GM12878 (cell line): ENCODE measurements at regions not wholly inside any gene's neighbourhood (a gene's known extent, or its start where the extent isn't known, plus 50 kb on each side); places are given as distances from the start of the nearest gene placed in this dataset.

Experiments used
- ATAC-seq: fragments of 200-7000 bp; cut with Tn5 transposase; 3 replicates; pipeline ENCODE4 v1.9.1; 2020; ENCODE audit warnings: mild to moderate bottlenecking, moderate library complexity
- BruUV-seq: library from RNA; stranded (reverse); fragments of 400-500 nt; replicated peaks from 2 replicates; lab custom pipeline; 2021; lab: Mats Ljungman, UMichigan
- CTCF ChIA-PET: fragments of 300-600 bp; sonication (Branson Sonifier 250); formaldehyde crosslinking; extraction: SDS; loops from one replicate; lab custom pipeline; 2021; ENCODE audit warnings: inconsistent platforms; lab: Yijun Ruan, JAX
- POLR2A ChIA-PET: fragments of 350-600 bp; formaldehyde crosslinking; extraction: SDS; loops from one replicate; lab custom pipeline; 2021; ENCODE audit warnings: inconsistent platforms; lab: Charles Lee
- RAD21 ChIA-PET: fragments of 300-600 bp; sonication (Branson Sonifier 250); formaldehyde crosslinking; loops from one replicate; lab custom pipeline; 2023; ENCODE audit warnings: antibody characterized with exemption; ENCODE audit not compliant: unreplicated experiment; lab: Charles Lee
- SMC1A ChIA-PET: fragments of 300-600 bp; sonication (Branson Sonifier 250); formaldehyde crosslinking; loops from one replicate; lab custom pipeline; 2023; ENCODE audit not compliant: unreplicated experiment, uncharacterized antibody; lab: Charles Lee
- DNase-seq: peaks from one replicate; pipeline ENCODE4 v3.0.0-alpha.2; 2011; ENCODE audit warnings: low read depth, low spot score
- FAIRE-seq: peaks from 3 replicates; lab custom pipeline; 2011; peaks lifted over from hg19 to GRCh38; lab: Jason Lieb, UNC
- H2AFZ ChIP-seq: 2 replicates; pipeline ENCODE4 v1.6.0; 2011; ENCODE audit warnings: low read depth, low read length, control low read depth; ENCODE audit not compliant: control insufficient read depth
- H3K27ac ChIP-seq: 2 replicates; pipeline ENCODE4 v1.5.1; 2011; ENCODE audit warnings: control low read depth; ENCODE audit not compliant: control insufficient read depth, insufficient read depth
- H3K27me3 ChIP-seq, 2 experiments: replicated peaks in 1 of 2; 2 replicates each; pipeline versions ENCODE4 v1.6.0 to v1.6.1; 2011; ENCODE audit warnings: low read length in 1 of 2; ENCODE audit not compliant: control insufficient read depth in 2 of 2, insufficient read depth in 2 of 2
- H3K36me3 ChIP-seq, 2 experiments: 2 replicates each; pipeline ENCODE4 v1.5.1; 2011; ENCODE audit warnings: low read length in 1 of 2; ENCODE audit not compliant: control insufficient read depth in 2 of 2, insufficient read depth in 2 of 2
- H3K4me1 ChIP-seq: 2 replicates; pipeline ENCODE4 v1.6.1; 2011; ENCODE audit warnings: mild to moderate bottlenecking, low read length, moderate library complexity, mixed read lengths; ENCODE audit not compliant: control insufficient read depth, insufficient read depth
- H3K4me2 ChIP-seq: 2 replicates; pipeline ENCODE4 v1.6.0; 2011; ENCODE audit warnings: control low read depth; ENCODE audit not compliant: control insufficient read depth, insufficient read depth
- H3K4me3 ChIP-seq: fragments of 200-600 bp; sonication (generic); 2 replicates; pipeline ENCODE4 v1.5.1; 2016
- H3K79me2 ChIP-seq: 2 replicates; pipeline ENCODE4 v1.6.0; 2011; ENCODE audit warnings: low read length; ENCODE audit not compliant: control insufficient read depth, insufficient read depth
- H3K9ac ChIP-seq: 2 replicates; pipeline ENCODE4 v1.8.0; 2011; ENCODE audit warnings: low read length, control low read depth, mixed read lengths; ENCODE audit not compliant: control insufficient read depth, insufficient read depth
- H3K9me3 ChIP-seq: replicated peaks from 3 replicates; pipeline ENCODE4 v1.5.1; 2011; ENCODE audit warnings: mild to moderate bottlenecking, low read length; ENCODE audit not compliant: control insufficient read depth, insufficient read depth
- H4K20me1 ChIP-seq: 2 replicates; pipeline ENCODE4 v1.6.0; 2011; ENCODE audit not compliant: control insufficient read depth, insufficient read depth
- CHD4 ChIP-seq: fragments of 200-600 bp; sonication (generic); IDR thresholded peaks from 2 replicates; pipeline ENCODE4 v1.6.1; 2016; ENCODE audit warnings: mild to moderate bottlenecking
- E2F8 ChIP-seq: fragments of 450-650 bp; IDR thresholded peaks from 2 replicates; pipeline ENCODE4 v1.6.1; 2018; ENCODE audit warnings: mild to moderate bottlenecking, low read depth, moderate library complexity; ENCODE audit not compliant: partially characterized antibody
- MTA2 ChIP-seq: fragments of 450-650 bp; IDR thresholded peaks from 2 replicates; pipeline ENCODE4 v1.6.1; 2016; ENCODE audit warnings: low read depth, mild to moderate bottlenecking, moderate library complexity
- SIN3A ChIP-seq: IDR thresholded peaks from 2 replicates; pipeline ENCODE4 v1.6.1; 2012; ENCODE audit warnings: low read depth, low read length, improper control_type of control experiment
- SIX5 ChIP-seq: IDR thresholded peaks from 2 replicates; pipeline ENCODE4 v1.6.1; 2011; ENCODE audit warnings: mild to moderate bottlenecking, low read depth, low read length, moderate library complexity; ENCODE audit not compliant: severe bottlenecking
- SREBF2 ChIP-seq: IDR thresholded peaks from 2 replicates; pipeline ENCODE4 v1.6.1; 2012; ENCODE audit warnings: mild to moderate bottlenecking, low read length
- ZNF217 ChIP-seq: fragments of 450-650 bp; IDR thresholded peaks from 2 replicates; pipeline ENCODE4 v1.6.1; 2017; ENCODE audit warnings: antibody characterized with exemption, mild to moderate bottlenecking
- WGBS: methylation state at CpG from one replicate; pipeline ENCODE4 v1.1.6; 2016; ENCODE audit warnings: low lambda C conversion rate; ENCODE audit not compliant: insufficient replicate concordance, insufficient coverage; ENCODE audit errors: missing lambda C conversion rate; 5-methylcytosine and 5-hydroxymethylcytosine counted together
- in situ Hi-C: fragments of 300-500 bp; cut with MboI; formaldehyde crosslinking; loops from 9 replicates; pipeline ENCODE4 v1.14.3; 2018; ENCODE audit warnings: mixed read lengths
- intact Hi-C: fragments of 100-400 bp; cut with micrococcal nuclease; formaldehyde crosslinking; loops from one replicate; pipeline ENCODE4 v1.14.2; 2022; ENCODE audit not compliant: unreplicated experiment
- TF ChIP-seq, protein P1 (sequence below): fragments of 150-350 bp; IDR thresholded peaks from 2 replicates; pipeline ENCODE4 v1.6.1; 2016; ENCODE audit warnings: low read depth, low read length

- no peak overlapping the region for H3K9ac ChIP-seq
- FAIRE-seq (no peak), ATAC-seq (no peak), DNase-seq (no peak)
- H3K9me3 ChIP-seq, result no peaks in the 10 kb centered on the region
- no peak overlapping the region for H2AFZ ChIP-seq
- intact Hi-C loops, result no loop called here
- H3K27me3 ChIP-seq, result no peaks in the 10 kb centered on the region
- ChIA-PET POLR2A (no interaction called here), SMC1A (no interaction called here), CTCF (no interaction called here), RAD21 (no interaction called here)
- no peaks in the 10 kb centered on the region for H3K79me2 ChIP-seq
- no peaks in the 10 kb centered on the region for H3K4me1 ChIP-seq
- BruUV-seq, result no TSS peak
- no peak overlapping the region for H3K27ac ChIP-seq
- in situ Hi-C loops, result no loop called here
- no peak overlapping the region for H3K4me2 ChIP-seq
- H4K20me1 ChIP-seq, result no peaks in the 10 kb centered on the region
- H3K4me3 ChIP-seq, result no peak overlapping the region
- WGBS, result 45% methylated on average over 8 of the region's 8 CpGs
- TF ChIP-seq MTA2 (no peak), ZNF217 (no peak), SIN3A (no peak), CHD4 (no peak), SIX5 (no peak), SREBF2 (no peak), E2F8 (no peak)
- TF ChIP-seq, protein P1, sequence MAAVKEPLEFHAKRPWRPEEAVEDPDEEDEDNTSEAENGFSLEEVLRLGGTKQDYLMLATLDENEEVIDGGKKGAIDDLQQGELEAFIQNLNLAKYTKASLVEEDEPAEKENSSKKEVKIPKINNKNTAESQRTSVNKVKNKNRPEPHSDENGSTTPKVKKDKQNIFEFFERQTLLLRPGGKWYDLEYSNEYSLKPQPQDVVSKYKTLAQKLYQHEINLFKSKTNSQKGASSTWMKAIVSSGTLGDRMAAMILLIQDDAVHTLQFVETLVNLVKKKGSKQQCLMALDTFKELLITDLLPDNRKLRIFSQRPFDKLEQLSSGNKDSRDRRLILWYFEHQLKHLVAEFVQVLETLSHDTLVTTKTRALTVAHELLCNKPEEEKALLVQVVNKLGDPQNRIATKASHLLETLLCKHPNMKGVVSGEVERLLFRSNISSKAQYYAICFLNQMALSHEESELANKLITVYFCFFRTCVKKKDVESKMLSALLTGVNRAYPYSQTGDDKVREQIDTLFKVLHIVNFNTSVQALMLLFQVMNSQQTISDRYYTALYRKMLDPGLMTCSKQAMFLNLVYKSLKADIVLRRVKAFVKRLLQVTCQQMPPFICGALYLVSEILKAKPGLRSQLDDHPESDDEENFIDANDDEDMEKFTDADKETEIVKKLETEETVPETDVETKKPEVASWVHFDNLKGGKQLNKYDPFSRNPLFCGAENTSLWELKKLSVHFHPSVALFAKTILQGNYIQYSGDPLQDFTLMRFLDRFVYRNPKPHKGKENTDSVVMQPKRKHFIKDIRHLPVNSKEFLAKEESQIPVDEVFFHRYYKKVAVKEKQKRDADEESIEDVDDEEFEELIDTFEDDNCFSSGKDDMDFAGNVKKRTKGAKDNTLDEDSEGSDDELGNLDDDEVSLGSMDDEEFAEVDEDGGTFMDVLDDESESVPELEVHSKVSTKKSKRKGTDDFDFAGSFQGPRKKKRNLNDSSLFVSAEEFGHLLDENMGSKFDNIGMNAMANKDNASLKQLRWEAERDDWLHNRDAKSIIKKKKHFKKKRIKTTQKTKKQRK, result no peak
- H3K36me3 ChIP-seq, result no peaks in the 10 kb centered on the region
These were observed 313.2 kb downstream of the SEC23A start for GRCh38 chr14:38789805-38790204.
